HepG2 (cell line): ENCODE measurements at regions not wholly inside any gene's neighbourhood (a gene's known extent, or its start where the extent isn't known, plus 50 kb on each side); places are given as distances from the start of the nearest gene placed in this dataset.

Experiments
- PITX1 ChIP-seq: sonication (generic); formaldehyde crosslinking; IDR thresholded peaks from 2 replicates; pipeline ENCODE4 v1.5.1; 2020; ENCODE audit warnings: mild to moderate bottlenecking, missing genetic modification reagents
- ZBTB38 ChIP-seq: sonication (generic); formaldehyde crosslinking; IDR thresholded peaks from 2 replicates; pipeline ENCODE4 v1.5.1; 2020; ENCODE audit warnings: mild to moderate bottlenecking, missing genetic modification reagents
- ZFP36L1 ChIP-seq: sonication (generic); formaldehyde crosslinking; IDR thresholded peaks from 2 replicates; pipeline ENCODE4 v1.8.0; 2022; ENCODE audit warnings: mild to moderate bottlenecking, missing genetic modification reagents, moderate library complexity
- ZKSCAN8 ChIP-seq: IDR thresholded peaks from 2 replicates; pipeline ENCODE4 v1.6.1; 2016; ENCODE audit warnings: borderline replicate concordance, missing genetic modification reagents, missing compliant biosample characterization
- ZNF446 ChIP-seq: sonication (generic); formaldehyde crosslinking; IDR thresholded peaks from 2 replicates; pipeline ENCODE4 v1.5.0; 2020; ENCODE audit warnings: mild to moderate bottlenecking, missing genetic modification reagents
- ZNF792 ChIP-seq: IDR thresholded peaks from 2 replicates; pipeline ENCODE4 v1.6.1; 2016
- ZNF816 ChIP-seq: sonication (generic); formaldehyde crosslinking; IDR thresholded peaks from 2 replicates; pipeline ENCODE4 v1.8.0; 2022; ENCODE audit warnings: missing genetic modification reagents, mild to moderate bottlenecking, borderline replicate concordance
- TF ChIP-seq, protein P1 (sequence below): sonication (generic); formaldehyde crosslinking; IDR thresholded peaks from 2 replicates; pipeline ENCODE4 v1.5.0; 2020; ENCODE audit warnings: mild to moderate bottlenecking, missing genetic modification reagents, borderline replicate concordance
- TF ChIP-seq, protein P2 (sequence below): sonication (generic); formaldehyde crosslinking; IDR thresholded peaks from 2 replicates; pipeline ENCODE4 v1.5.0; 2020; ENCODE audit warnings: mild to moderate bottlenecking, missing genetic modification reagents, moderate library complexity

DNA sequence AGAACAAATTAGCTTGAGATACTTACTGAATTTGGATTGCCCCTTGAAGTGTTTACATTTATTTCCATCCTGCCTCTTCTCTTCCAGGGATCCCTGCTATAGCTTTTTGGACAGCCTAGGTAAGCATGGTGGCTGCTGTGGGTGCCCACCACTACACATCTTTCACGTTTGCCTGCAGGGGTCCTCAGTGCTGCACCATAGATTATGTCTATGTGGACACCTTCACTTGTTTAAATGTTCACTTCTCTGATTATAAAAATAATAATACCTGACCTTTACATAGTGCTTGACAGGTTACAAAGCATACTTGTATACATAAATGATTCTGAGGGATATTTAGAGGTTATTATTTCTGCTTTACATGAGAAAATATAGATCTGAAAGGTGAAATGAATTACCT is 67.9 kb upstream of the SLC4A4 start (continued):
- TF ChIP-seq, protein P1, sequence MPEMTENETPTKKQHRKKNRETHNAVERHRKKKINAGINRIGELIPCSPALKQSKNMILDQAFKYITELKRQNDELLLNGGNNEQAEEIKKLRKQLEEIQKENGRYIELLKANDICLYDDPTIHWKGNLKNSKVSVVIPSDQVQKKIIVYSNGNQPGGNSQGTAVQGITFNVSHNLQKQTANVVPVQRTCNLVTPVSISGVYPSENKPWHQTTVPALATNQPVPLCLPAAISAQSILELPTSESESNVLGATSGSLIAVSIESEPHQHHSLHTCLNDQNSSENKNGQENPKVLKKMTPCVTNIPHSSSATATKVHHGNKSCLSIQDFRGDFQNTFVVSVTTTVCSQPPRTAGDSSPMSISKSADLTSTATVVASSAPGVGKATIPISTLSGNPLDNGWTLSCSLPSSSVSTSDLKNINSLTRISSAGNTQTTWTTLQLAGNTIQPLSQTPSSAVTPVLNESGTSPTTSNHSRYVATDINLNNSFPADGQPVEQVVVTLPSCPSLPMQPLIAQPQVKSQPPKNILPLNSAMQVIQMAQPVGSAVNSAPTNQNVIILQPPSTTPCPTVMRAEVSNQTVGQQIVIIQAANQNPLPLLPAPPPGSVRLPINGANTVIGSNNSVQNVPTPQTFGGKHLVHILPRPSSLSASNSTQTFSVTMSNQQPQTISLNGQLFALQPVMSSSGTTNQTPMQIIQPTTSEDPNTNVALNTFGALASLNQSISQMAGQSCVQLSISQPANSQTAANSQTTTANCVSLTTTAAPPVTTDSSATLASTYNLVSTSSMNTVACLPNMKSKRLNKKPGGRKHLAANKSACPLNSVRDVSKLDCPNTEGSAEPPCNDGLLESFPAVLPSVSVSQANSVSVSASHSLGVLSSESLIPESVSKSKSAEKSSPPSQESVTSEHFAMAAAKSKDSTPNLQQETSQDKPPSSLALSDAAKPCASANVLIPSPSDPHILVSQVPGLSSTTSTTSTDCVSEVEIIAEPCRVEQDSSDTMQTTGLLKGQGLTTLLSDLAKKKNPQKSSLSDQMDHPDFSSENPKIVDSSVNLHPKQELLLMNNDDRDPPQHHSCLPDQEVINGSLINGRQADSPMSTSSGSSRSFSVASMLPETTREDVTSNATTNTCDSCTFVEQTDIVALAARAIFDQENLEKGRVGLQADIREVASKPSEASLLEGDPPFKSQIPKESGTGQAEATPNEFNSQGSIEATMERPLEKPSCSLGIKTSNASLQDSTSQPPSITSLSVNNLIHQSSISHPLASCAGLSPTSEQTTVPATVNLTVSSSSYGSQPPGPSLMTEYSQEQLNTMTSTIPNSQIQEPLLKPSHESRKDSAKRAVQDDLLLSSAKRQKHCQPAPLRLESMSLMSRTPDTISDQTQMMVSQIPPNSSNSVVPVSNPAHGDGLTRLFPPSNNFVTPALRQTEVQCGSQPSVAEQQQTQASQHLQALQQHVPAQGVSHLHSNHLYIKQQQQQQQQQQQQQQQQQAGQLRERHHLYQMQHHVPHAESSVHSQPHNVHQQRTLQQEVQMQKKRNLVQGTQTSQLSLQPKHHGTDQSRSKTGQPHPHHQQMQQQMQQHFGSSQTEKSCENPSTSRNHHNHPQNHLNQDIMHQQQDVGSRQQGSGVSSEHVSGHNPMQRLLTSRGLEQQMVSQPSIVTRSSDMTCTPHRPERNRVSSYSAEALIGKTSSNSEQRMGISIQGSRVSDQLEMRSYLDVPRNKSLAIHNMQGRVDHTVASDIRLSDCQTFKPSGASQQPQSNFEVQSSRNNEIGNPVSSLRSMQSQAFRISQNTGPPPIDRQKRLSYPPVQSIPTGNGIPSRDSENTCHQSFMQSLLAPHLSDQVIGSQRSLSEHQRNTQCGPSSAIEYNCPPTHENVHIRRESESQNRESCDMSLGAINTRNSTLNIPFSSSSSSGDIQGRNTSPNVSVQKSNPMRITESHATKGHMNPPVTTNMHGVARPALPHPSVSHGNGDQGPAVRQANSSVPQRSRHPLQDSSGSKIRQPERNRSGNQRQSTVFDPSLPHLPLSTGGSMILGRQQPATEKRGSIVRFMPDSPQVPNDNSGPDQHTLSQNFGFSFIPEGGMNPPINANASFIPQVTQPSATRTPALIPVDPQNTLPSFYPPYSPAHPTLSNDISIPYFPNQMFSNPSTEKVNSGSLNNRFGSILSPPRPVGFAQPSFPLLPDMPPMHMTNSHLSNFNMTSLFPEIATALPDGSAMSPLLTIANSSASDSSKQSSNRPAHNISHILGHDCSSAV: no peak
- TF ChIP-seq ZFP36L1: no peak
- TF ChIP-seq ZBTB38 (CRISPR knock-in tag): no peak
- TF ChIP-seq, protein P2, sequence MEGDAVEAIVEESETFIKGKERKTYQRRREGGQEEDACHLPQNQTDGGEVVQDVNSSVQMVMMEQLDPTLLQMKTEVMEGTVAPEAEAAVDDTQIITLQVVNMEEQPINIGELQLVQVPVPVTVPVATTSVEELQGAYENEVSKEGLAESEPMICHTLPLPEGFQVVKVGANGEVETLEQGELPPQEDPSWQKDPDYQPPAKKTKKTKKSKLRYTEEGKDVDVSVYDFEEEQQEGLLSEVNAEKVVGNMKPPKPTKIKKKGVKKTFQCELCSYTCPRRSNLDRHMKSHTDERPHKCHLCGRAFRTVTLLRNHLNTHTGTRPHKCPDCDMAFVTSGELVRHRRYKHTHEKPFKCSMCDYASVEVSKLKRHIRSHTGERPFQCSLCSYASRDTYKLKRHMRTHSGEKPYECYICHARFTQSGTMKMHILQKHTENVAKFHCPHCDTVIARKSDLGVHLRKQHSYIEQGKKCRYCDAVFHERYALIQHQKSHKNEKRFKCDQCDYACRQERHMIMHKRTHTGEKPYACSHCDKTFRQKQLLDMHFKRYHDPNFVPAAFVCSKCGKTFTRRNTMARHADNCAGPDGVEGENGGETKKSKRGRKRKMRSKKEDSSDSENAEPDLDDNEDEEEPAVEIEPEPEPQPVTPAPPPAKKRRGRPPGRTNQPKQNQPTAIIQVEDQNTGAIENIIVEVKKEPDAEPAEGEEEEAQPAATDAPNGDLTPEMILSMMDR: peak; percentile 58
- TF ChIP-seq ZNF816 (CRISPR knock-in tag): no peak
- TF ChIP-seq ZNF446 (CRISPR knock-in tag): no peak
- TF ChIP-seq PITX1 (CRISPR knock-in tag): no peak
- TF ChIP-seq ZNF792 (CRISPR knock-in tag): no peak
- TF ChIP-seq ZKSCAN8: no peak
